Upper lobe of left lung (tissue), 6 donors: ENCODE measurements at regions not wholly inside any gene's neighbourhood (a gene's known extent, or its start where the extent isn't known, plus 50 kb on each side); places are given as distances from the start of the nearest gene placed in this dataset.

ENCODE experiments used
- ATAC-seq, 2 donors: fragments of 200-7000 bp; cut with Tn5 transposase; one replicate each; pipeline ENCODE4 v1.9.1; 2022; ENCODE audit warnings: mild to moderate bottlenecking in 2 of 2, moderate library complexity in 2 of 2; ENCODE audit not compliant: low FRiP score in 2 of 2
- DNase-seq, 2 donors: peaks; one replicate each; pipeline ENCODE4 v3.0.0-alpha.2; 2019 to 2020
- H3K27ac ChIP-seq, 4 donors: fragments of 200-600 bp; sonication (generic); one replicate each; pipeline ENCODE4 v1.5.1; 2016 to 2019
- H3K27me3 ChIP-seq, 4 donors: fragments of 200-600 bp; sonication (generic); one replicate each; pipeline ENCODE4 v1.5.1; 2017 to 2019
- H3K36me3 ChIP-seq, 4 donors: fragments of 200-600 bp; sonication (generic); one replicate each; pipeline ENCODE4 v1.5.1; 2016 to 2019
- H3K4me1 ChIP-seq, 4 donors: fragments of 200-600 bp; sonication (generic); one replicate each; pipeline ENCODE4 v1.5.1; 2018 to 2019
- H3K4me3 ChIP-seq, 4 donors: fragments of 200-600 bp; sonication (generic); one replicate each; pipeline ENCODE4 v1.5.1; 2017 to 2019; ENCODE audit warnings: mild to moderate bottlenecking in 2 of 4, moderate library complexity in 1 of 4
- H3K9me3 ChIP-seq, 4 donors: fragments of 200-600 bp; sonication (generic); one replicate each; pipeline ENCODE4 v1.5.1; 2018 to 2019
- EP300 ChIP-seq, 4 donors: sonication (generic); formaldehyde crosslinking; IDR thresholded peaks; one replicate each; pipeline ENCODE4 v1.5.1; 2017; ENCODE audit warnings: antibody characterized with exemption in 4 of 4, control low read depth in 2 of 4
- POLR2A ChIP-seq, 4 donors: fragments of 450-650 bp; IDR thresholded peaks; one replicate each; pipeline ENCODE4 v1.5.1; 2016 to 2017; ENCODE audit warnings: antibody characterized with exemption in 4 of 4, mild to moderate bottlenecking in 2 of 4
- POLR2AphosphoS5 ChIP-seq, 2 donors: sonication (generic); formaldehyde crosslinking; IDR thresholded peaks; one replicate each; pipeline ENCODE4 v1.5.1; 2017; ENCODE audit warnings: antibody characterized with exemption in 2 of 2
- WGBS, 2 donors: methylation state at CpG; one replicate each; pipeline ENCODE4 v1.1.5; 2017 to 2018; 5-methylcytosine and 5-hydroxymethylcytosine counted together
- TF ChIP-seq, protein P1 (sequence below), 6 experiments: fragments of 450-650 bp in 4 of 6; fragments of 200-600 bp in 2 of 6; sonication (generic) in 2 of 6; IDR thresholded peaks; one replicate each; pipeline ENCODE4 v1.5.1; 2016 to 2019; ENCODE audit warnings: antibody characterized with exemption in 6 of 6
- donor health status: DM: no; HTN: no; CAD: no; lungs with moderate emphysema.
- donor health status: DM: no; HTN: yes; CAD: no; lungs with severe emphysema.

DNA sequence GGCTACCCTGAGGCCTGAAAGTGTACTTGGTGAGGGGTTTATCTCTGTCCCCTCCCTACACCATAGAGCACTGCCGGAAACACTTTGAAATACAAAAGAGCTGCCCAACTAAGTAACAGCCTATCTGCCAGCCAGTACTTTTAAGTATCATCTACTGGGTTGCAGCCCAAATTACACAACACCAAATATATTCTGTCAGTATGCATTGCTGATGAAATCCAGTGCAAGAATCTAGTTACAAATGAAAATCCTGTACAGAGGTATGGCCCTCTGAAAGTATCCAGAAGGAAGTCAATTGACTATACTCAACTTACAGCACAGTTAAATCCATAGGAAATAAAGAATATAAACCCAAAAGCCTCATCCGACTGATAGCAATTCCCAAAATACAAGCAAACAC is 280.8 kb downstream of the CCDC85A start:
- Histone ChIP-seq H3K4me3 (no peak overlapping the region), H3K27ac (no peak overlapping the region), H3K27me3 (no peaks in the 10 kb centered on the region), H3K9me3 (no peaks in the 10 kb centered on the region), H3K4me1 (no peaks in the 10 kb centered on the region), H3K36me3 (no peaks in the 10 kb centered on the region)
- no peak for ATAC-seq
- TF ChIP-seq, protein P1, sequence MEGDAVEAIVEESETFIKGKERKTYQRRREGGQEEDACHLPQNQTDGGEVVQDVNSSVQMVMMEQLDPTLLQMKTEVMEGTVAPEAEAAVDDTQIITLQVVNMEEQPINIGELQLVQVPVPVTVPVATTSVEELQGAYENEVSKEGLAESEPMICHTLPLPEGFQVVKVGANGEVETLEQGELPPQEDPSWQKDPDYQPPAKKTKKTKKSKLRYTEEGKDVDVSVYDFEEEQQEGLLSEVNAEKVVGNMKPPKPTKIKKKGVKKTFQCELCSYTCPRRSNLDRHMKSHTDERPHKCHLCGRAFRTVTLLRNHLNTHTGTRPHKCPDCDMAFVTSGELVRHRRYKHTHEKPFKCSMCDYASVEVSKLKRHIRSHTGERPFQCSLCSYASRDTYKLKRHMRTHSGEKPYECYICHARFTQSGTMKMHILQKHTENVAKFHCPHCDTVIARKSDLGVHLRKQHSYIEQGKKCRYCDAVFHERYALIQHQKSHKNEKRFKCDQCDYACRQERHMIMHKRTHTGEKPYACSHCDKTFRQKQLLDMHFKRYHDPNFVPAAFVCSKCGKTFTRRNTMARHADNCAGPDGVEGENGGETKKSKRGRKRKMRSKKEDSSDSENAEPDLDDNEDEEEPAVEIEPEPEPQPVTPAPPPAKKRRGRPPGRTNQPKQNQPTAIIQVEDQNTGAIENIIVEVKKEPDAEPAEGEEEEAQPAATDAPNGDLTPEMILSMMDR (IDR thresholded peaks at IDR 0.05): no peak
- no peak for TF ChIP-seq POLR2A (IDR thresholded peaks at IDR 0.05)
- no peak for TF ChIP-seq POLR2AphosphoS5 (IDR thresholded peaks at IDR 0.05)
- TF ChIP-seq EP300 (IDR thresholded peaks at IDR 0.05): no peak
- no peak for DNase-seq
- 94 to 100% methylated on average over 2 of the region's 2 CpGs for WGBS, 2 donors

DNA sequence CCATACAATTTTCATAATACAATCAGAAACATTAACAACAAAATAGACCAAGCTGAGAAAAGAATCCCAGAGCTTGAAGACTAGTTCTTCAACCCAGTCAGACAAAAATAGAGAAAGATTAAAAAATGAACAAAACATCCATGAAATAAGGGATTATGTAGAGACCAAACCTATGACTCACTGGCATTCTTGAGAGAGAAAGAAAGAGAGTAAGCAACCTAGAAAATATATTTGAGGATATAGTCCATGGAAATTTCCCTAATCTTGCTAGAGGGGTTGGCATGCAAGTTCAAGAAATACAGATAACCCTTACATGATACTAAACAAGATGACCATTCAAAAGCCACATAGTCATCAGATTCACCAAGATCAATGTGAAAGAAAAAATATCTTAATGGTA is 281.7 kb downstream of the CCDC85A start:
- H3K4me3 ChIP-seq: no peak overlapping the region
- TF ChIP-seq POLR2AphosphoS5 (IDR thresholded peaks at IDR 0.05): no peak
- no peak for TF ChIP-seq POLR2A (IDR thresholded peaks at IDR 0.05)
- no peak for TF ChIP-seq EP300 (IDR thresholded peaks at IDR 0.05)
- TF ChIP-seq, protein P1 (IDR thresholded peaks at IDR 0.05): no peak
- no peak overlapping the region for H3K27ac ChIP-seq
- H3K9me3 ChIP-seq: no peaks in the 10 kb centered on the region
- no peaks in the 10 kb centered on the region for H3K4me1 ChIP-seq
- no peaks in the 10 kb centered on the region for H3K36me3 ChIP-seq
- no peak for ATAC-seq
- DNase-seq: no peak
- no peaks in the 10 kb centered on the region for H3K27me3 ChIP-seq

DNA sequence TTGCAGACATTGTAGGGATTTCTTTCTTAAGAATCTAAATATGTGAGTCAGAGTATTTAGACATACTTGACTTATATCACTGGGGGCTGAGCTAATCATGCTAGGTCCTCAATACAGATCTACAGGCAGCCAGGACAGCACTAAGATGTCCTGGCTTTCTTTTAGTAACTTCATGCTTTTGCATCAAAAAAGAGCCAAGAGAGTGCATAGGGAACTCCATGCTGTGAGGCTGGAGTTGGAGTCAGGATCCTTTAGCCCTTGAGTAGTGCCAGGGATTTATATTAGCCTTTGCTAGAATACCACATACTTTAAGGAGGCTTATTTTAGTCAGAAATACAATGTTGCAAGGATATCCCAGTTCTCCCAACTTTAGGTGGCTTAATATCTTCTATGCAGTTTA is 289.7 kb downstream of the CCDC85A start:
- no peak for DNase-seq
- Histone ChIP-seq H3K36me3 (no peaks in the 10 kb centered on the region), H3K4me3 (no peak overlapping the region), H3K27ac (no peak overlapping the region), H3K9me3 (no peaks in the 10 kb centered on the region), H3K27me3 (no peaks in the 10 kb centered on the region), H3K4me1 (no peaks in the 10 kb centered on the region)
- ATAC-seq: no peak
- no peak for TF ChIP-seq POLR2AphosphoS5 (IDR thresholded peaks at IDR 0.05)
- TF ChIP-seq EP300 (IDR thresholded peaks at IDR 0.05): no peak
- no peak for TF ChIP-seq POLR2A (IDR thresholded peaks at IDR 0.05)
- TF ChIP-seq, protein P1 (IDR thresholded peaks at IDR 0.05): no peak

DNA sequence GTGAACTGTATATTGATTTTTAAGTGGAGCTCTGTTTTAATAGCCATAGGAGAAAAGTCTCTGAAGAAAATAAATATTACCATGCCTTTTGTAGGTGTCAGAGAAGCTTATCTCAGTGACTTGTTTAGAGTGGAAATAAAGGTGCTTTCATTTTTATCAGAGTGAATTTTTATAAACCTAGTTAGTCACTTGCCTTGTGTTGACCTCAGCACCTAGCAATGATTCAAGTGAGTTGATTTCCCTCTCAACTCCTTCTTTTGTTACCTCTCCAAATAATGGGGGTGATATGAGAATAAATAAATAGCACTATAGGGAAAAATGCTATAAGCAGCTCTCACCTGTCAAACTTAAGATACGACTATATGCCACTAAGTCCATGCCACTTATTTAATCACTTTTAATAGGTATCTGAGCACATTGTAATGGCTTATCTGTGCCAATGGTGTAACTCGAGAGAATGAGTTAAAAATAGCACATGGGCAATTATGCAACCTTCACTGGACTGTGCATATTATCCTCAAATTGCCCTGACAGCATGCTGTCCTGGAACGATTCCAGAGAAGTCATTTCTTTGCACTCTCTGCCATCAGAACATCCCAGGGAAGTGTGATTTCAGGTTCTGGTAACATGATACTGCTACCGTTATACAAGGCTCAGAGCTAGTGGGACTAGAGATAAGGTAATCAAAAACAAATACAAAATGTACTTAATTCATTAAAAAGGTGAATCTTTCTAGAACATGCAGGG is 290.8 kb downstream of the CCDC85A start:
- TF ChIP-seq, protein P1 (IDR thresholded peaks at IDR 0.05): no peak
- TF ChIP-seq EP300 (IDR thresholded peaks at IDR 0.05): no peak
- no peak for TF ChIP-seq POLR2A (IDR thresholded peaks at IDR 0.05)
- TF ChIP-seq POLR2AphosphoS5 (IDR thresholded peaks at IDR 0.05): no peak
- no peaks in the 10 kb centered on the region for H3K9me3 ChIP-seq
- no peak for DNase-seq
- H3K4me1 ChIP-seq: no peaks in the 10 kb centered on the region
- H3K27me3 ChIP-seq: no peaks in the 10 kb centered on the region
- ATAC-seq: no peak
- no peak overlapping the region for H3K4me3 ChIP-seq
- H3K27ac ChIP-seq: no peak overlapping the region
- H3K36me3 ChIP-seq: no peaks in the 10 kb centered on the region
- WGBS, 2 donors: 26 to 30% methylated on average over 4 of the region's 4 CpGs

DNA sequence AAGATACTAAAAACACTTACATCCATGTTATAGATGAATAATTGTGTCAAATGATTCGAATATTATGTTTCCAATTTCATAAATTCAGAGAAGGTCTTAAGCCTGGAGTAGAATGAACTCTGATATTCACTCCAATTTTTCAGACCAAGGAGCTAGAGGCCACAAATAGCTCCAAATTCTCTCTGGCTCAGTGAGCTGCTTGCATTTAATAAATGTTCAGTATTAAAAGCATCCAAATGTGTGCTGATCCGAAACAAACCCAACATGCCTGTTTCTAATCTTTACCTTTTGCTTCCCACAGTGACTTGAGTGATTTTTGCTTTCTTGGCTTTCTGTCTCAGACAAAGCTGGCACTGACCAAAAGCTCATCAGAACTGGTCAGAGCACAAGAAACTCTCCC is 291.4 kb downstream of the CCDC85A start:
- DNase-seq (no peak), ATAC-seq (no peak)
- no peak overlapping the region for H3K27ac ChIP-seq
- H3K4me1 ChIP-seq: no peaks in the 10 kb centered on the region
- no peaks in the 10 kb centered on the region for H3K36me3 ChIP-seq
- H3K4me3 ChIP-seq: no peak overlapping the region
- WGBS, 2 donors: 84 to 88% methylated on average over 2 of the region's 2 CpGs
- no peaks in the 10 kb centered on the region for H3K9me3 ChIP-seq
- TF ChIP-seq POLR2AphosphoS5 (IDR thresholded peaks at IDR 0.05): no peak
- TF ChIP-seq, protein P1 (IDR thresholded peaks at IDR 0.05): no peak
- TF ChIP-seq POLR2A (IDR thresholded peaks at IDR 0.05): no peak
- no peak for TF ChIP-seq EP300 (IDR thresholded peaks at IDR 0.05)
- no peaks in the 10 kb centered on the region for H3K27me3 ChIP-seq
